GM10248 (cell line): ENCODE measurements at regions not wholly inside any gene's neighbourhood (a gene's known extent, or its start where the extent isn't known, plus 50 kb on each side); places are given as distances from the start of the nearest gene placed in this dataset.

Experiments used
- CTCF ChIA-PET: fragments of 300-600 bp; sonication (Branson Sonifier 250); formaldehyde crosslinking; extraction: SDS; loops from one replicate; lab custom pipeline; 2021; ENCODE audit warnings: antibody characterized with exemption; lab: Yijun Ruan, JAX
- POLR2A ChIA-PET: fragments of 350-650 bp; sonication (Branson Sonifier 250); formaldehyde crosslinking; extraction: SDS; loops from one replicate; lab custom pipeline; 2020; ENCODE audit warnings: antibody characterized with exemption; lab: Yijun Ruan, JAX
- DNase-seq: peaks from one replicate; pipeline ENCODE4 v3.0.0; 2012; ENCODE audit errors: extremely low spot score
- CTCF ChIP-seq: IDR thresholded peaks from 2 replicates; pipeline ENCODE4 v1.5.1; 2012; ENCODE audit warnings: mild to moderate bottlenecking, low read depth; ENCODE audit errors: extremely low read depth, missing control alignments, control extremely low read depth

GRCh38 chr6:71402096-71402495 is 113.5 kb downstream of the OGFRL1 start:
- DNase-seq, result no peak
- no peak for TF ChIP-seq CTCF
- POLR2A ChIA-PET, result no interaction called here
- CTCF ChIA-PET, result no interaction called here

GRCh38 chr6:71403422-71404134 is 115.0 kb downstream of the OGFRL1 start:
- CTCF ChIA-PET, result interaction anchor here (1.2 to 1.3 kb wide), 2 partner anchors 8 to 14 kb away, joined by 3 to 6 read pairs; no protein-coding TSS in a partner anchor
- POLR2A ChIA-PET, result no interaction called here
- DNase-seq, result no peak
- no peak for TF ChIP-seq CTCF

DNA sequence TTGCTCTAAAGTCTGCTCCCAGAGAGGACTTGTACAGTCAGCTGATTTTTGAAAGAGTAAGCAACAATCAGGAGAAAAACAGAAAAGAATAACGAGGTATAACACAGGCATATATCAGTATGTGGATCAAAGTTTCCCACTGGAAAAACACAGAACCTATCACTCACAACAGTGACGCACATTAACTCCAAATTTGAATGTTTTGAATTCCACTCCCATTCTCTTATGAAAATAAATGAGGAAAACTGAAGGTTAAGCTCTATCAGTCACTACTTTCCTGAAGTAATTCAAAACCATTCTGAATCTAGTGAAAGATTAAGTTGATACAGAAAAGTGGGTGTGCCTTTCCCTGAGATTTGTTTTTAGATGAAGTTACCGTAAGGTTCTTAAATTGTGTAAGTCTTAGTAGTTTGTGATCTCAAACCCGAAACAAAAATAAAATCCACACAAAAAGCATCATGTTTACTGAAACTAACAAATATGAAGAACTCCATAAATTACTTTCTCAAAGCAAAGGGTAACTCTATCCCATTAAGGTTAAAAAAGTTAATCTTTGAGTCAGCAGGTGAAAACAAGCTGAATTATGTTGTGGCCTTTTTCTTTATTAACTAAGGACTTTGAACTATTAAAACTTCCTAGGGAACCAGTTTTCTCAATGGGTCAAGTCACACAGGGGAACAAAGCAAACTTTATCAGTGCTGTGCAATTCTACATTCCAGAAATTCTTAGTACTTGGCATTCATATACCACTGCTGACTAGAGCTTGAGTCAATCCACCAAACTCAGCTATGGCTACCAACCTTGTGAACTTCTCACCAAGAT is 115.7 kb downstream of the OGFRL1 start:
- TF ChIP-seq CTCF, result no peak
- no peak for DNase-seq
- ChIA-PET POLR2A (no interaction called here), CTCF (interaction anchor here (0.9 to 1.3 kb wide), 3 partner anchors 9 to 15 kb away, joined by 3 to 6 read pairs (median 3); no protein-coding TSS in a partner anchor)

DNA sequence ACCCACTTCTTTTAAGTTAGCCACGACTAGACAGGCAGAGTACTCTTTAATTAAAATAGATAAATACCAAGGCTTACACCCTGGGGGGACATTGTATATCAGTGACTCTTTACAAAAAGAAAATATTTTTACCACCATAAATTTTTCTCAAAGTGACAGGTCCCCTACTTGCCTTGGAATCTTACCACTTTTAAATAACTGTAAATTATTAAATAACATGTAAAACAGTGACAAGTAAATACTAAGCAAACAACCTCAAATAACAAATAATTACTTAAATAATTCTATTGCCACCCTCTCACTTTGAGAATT is 116.3 kb downstream of the OGFRL1 start:
- ChIA-PET POLR2A (no interaction called here), CTCF (interaction anchor here (0.9 to 1.3 kb wide), 2 partner anchors 9 to 11 kb away, joined by 3 to 6 read pairs; no protein-coding TSS in a partner anchor)
- no peak for DNase-seq

GRCh38 chr6:71405416-71405815 is 116.8 kb downstream of the OGFRL1 start:
- CTCF ChIA-PET, result no interaction called here
- no peak for TF ChIP-seq CTCF
- no peak for DNase-seq
- POLR2A ChIA-PET, result no interaction called here

More for the DNA sequence above, 116.3 kb downstream of the OGFRL1 start:
- no peak for TF ChIP-seq CTCF
